ENCODE measurements at regions not wholly inside any gene's neighbourhood (a gene's known extent, or its start where the extent isn't known, plus 50 kb on each side); places are given as distances from the start of the nearest gene placed in this dataset.

- intact Hi-C loops (cut with micrococcal nuclease; ENCODE audit: unreplicated experiment): no loop called here
- CTCF ChIA-PET: no interaction called here
- no peaks in the 10 kb centered on the region for H3K9me3 ChIP-seq (ENCODE audit: control insufficient read depth, insufficient read depth, low read depth, low read length)
- no peak for TF ChIP-seq SIN3A (IDR thresholded peaks at IDR 0.05; ENCODE audit: borderline replicate concordance, insufficient read depth, low read depth, low read length)
- TF ChIP-seq, protein P1, sequence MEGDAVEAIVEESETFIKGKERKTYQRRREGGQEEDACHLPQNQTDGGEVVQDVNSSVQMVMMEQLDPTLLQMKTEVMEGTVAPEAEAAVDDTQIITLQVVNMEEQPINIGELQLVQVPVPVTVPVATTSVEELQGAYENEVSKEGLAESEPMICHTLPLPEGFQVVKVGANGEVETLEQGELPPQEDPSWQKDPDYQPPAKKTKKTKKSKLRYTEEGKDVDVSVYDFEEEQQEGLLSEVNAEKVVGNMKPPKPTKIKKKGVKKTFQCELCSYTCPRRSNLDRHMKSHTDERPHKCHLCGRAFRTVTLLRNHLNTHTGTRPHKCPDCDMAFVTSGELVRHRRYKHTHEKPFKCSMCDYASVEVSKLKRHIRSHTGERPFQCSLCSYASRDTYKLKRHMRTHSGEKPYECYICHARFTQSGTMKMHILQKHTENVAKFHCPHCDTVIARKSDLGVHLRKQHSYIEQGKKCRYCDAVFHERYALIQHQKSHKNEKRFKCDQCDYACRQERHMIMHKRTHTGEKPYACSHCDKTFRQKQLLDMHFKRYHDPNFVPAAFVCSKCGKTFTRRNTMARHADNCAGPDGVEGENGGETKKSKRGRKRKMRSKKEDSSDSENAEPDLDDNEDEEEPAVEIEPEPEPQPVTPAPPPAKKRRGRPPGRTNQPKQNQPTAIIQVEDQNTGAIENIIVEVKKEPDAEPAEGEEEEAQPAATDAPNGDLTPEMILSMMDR (IDR thresholded peaks at IDR 0.05): no peak
- TF ChIP-seq TCF7L2 (IDR thresholded peaks at IDR 0.05; ENCODE audit: low read depth, low read length): no peak
- TF ChIP-seq POLR2AphosphoS5 (IDR thresholded peaks at IDR 0.05; ENCODE audit: low read depth, low read length): no peak
- TF ChIP-seq, protein P2, sequence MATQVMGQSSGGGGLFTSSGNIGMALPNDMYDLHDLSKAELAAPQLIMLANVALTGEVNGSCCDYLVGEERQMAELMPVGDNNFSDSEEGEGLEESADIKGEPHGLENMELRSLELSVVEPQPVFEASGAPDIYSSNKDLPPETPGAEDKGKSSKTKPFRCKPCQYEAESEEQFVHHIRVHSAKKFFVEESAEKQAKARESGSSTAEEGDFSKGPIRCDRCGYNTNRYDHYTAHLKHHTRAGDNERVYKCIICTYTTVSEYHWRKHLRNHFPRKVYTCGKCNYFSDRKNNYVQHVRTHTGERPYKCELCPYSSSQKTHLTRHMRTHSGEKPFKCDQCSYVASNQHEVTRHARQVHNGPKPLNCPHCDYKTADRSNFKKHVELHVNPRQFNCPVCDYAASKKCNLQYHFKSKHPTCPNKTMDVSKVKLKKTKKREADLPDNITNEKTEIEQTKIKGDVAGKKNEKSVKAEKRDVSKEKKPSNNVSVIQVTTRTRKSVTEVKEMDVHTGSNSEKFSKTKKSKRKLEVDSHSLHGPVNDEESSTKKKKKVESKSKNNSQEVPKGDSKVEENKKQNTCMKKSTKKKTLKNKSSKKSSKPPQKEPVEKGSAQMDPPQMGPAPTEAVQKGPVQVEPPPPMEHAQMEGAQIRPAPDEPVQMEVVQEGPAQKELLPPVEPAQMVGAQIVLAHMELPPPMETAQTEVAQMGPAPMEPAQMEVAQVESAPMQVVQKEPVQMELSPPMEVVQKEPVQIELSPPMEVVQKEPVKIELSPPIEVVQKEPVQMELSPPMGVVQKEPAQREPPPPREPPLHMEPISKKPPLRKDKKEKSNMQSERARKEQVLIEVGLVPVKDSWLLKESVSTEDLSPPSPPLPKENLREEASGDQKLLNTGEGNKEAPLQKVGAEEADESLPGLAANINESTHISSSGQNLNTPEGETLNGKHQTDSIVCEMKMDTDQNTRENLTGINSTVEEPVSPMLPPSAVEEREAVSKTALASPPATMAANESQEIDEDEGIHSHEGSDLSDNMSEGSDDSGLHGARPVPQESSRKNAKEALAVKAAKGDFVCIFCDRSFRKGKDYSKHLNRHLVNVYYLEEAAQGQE (IDR thresholded peaks at IDR 0.05; ENCODE audit: insufficient read depth in 1 of 2, low read depth in 2 of 2, low read length in 1 of 2): no peak
- POLR2A ChIA-PET: no interaction called here
- H3K27me3 ChIP-seq (ENCODE audit: control insufficient read depth, insufficient read depth, low read length): no peaks in the 10 kb centered on the region
- BruUV-seq (replicated peaks): no TSS peak
- no peak overlapping the region for H3K27ac ChIP-seq (ENCODE audit: low read length)
- in situ Hi-C loops (cut with HindIII; ENCODE audit: low pct_unique_long_range_greater_than_20kb, low sequenced_read_pairs): no loop called here
- no peaks in the 10 kb centered on the region for H3K36me3 ChIP-seq (ENCODE audit: control insufficient read depth, insufficient read depth, low read length)
- ATAC-seq: no peak
- DNase-seq (ENCODE audit: low read depth, low spot score): no peak
- H3K4me3 ChIP-seq (ENCODE audit: low read depth in 2 of 2, low read length in 2 of 2): no peak overlapping the region
- H3K4me1 ChIP-seq (ENCODE audit: control insufficient read depth, insufficient read depth, low read length): no peaks in the 10 kb centered on the region
These were observed 162.0 kb upstream of the SOX4 start for GRCh38 chr6:21431526-21431925.

- no peaks in the 10 kb centered on the region for H3K27me3 ChIP-seq (ENCODE audit: control insufficient read depth, insufficient read depth, low read length)
- H3K4me1 ChIP-seq (ENCODE audit: control insufficient read depth, insufficient read depth, low read length): no peaks in the 10 kb centered on the region
- DNase-seq (ENCODE audit: low read depth, low spot score): no peak
- H3K27ac ChIP-seq (ENCODE audit: low read length): no peak overlapping the region
- intact Hi-C loops (cut with micrococcal nuclease; ENCODE audit: unreplicated experiment) (no loop called here), in situ Hi-C loops (cut with HindIII; ENCODE audit: low pct_unique_long_range_greater_than_20kb, low sequenced_read_pairs) (no loop called here)
- no peaks in the 10 kb centered on the region for H3K36me3 ChIP-seq (ENCODE audit: control insufficient read depth, insufficient read depth, low read length)
- no peak overlapping the region for H3K4me3 ChIP-seq (ENCODE audit: low read depth in 2 of 2, low read length in 2 of 2)
- ChIA-PET CTCF (no interaction called here), POLR2A (no interaction called here)
- TF ChIP-seq, protein P2 (IDR thresholded peaks at IDR 0.05; ENCODE audit: insufficient read depth in 1 of 2, low read depth in 2 of 2, low read length in 1 of 2): no peak
- TF ChIP-seq SIN3A (IDR thresholded peaks at IDR 0.05; ENCODE audit: borderline replicate concordance, insufficient read depth, low read depth, low read length) (no peak), POLR2AphosphoS5 (IDR thresholded peaks at IDR 0.05; ENCODE audit: low read depth, low read length) (no peak), TCF7L2 (IDR thresholded peaks at IDR 0.05; ENCODE audit: low read depth, low read length) (no peak)
- TF ChIP-seq, protein P1 (IDR thresholded peaks at IDR 0.05): no peak
- BruUV-seq (replicated peaks): no TSS peak
- ATAC-seq: no peak
- H3K9me3 ChIP-seq (ENCODE audit: control insufficient read depth, insufficient read depth, low read depth, low read length): no peaks in the 10 kb centered on the region
These were observed 156.9 kb upstream of the SOX4 start for GRCh38 chr6:21436625-21437024.
